Panc1 (cell line): ENCODE measurements at regions not wholly inside any gene's neighbourhood (a gene's known extent, or its start where the extent isn't known, plus 50 kb on each side); places are given as distances from the start of the nearest gene placed in this dataset.

ENCODE experiments used
- ATAC-seq: fragments of 200-7000 bp; cut with Tn5 transposase; 2 replicates; pipeline ENCODE4 v1.9.1; 2020; ENCODE audit warnings: mild to moderate bottlenecking, moderate library complexity
- BruUV-seq: library from RNA; stranded (reverse); fragments of 400-500 nt; replicated peaks from 2 replicates; lab custom pipeline; 2021; lab: Mats Ljungman, UMichigan
- CTCF ChIA-PET: fragments of 300-600 bp; sonication (Branson Sonifier 250); formaldehyde crosslinking; loops from one replicate; lab custom pipeline; 2022; ENCODE audit warnings: antibody characterized with exemption; lab: Charles Lee
- POLR2A ChIA-PET: fragments of 300-600 bp; sonication (Branson Sonifier 250); formaldehyde crosslinking; loops from one replicate; lab custom pipeline; 2022; ENCODE audit warnings: antibody characterized with exemption; lab: Charles Lee
- DNase-seq: peaks from one replicate; pipeline ENCODE4 v3.0.0-alpha.2; 2010; ENCODE audit warnings: low read depth, low spot score
- H3K27ac ChIP-seq: 2 replicates; pipeline ENCODE4 v1.5.1; 2011; ENCODE audit warnings: mild to moderate bottlenecking, low read length, inconsistent platforms
- H3K27me3 ChIP-seq: fragments of 200-500 bp; sonication (Bioruptor generic); 2 replicates; pipeline ENCODE4 v1.6.0; 2014; ENCODE audit warnings: low read length, inconsistent platforms; ENCODE audit not compliant: control insufficient read depth, insufficient read depth
- H3K36me3 ChIP-seq: fragments of 200-500 bp; sonication (Bioruptor generic); 2 replicates; pipeline ENCODE4 v1.5.1; 2014; ENCODE audit warnings: inconsistent platforms, mild to moderate bottlenecking, low read length, moderate library complexity; ENCODE audit not compliant: control insufficient read depth, insufficient read depth
- H3K4me1 ChIP-seq: 2 replicates; pipeline ENCODE4 v1.5.1; 2011; ENCODE audit warnings: inconsistent platforms, mild to moderate bottlenecking, low read length, moderate library complexity; ENCODE audit not compliant: control insufficient read depth, insufficient read depth
- H3K4me3 ChIP-seq, 2 experiments: 2 replicates each; pipeline ENCODE4 v1.5.1; 2011 to 2012; ENCODE audit warnings: low read depth in 2 of 2, low read length in 2 of 2, mild to moderate bottlenecking in 2 of 2, inconsistent platforms in 1 of 2, moderate library complexity in 1 of 2
- H3K9me3 ChIP-seq: fragments of 200-500 bp; sonication (Bioruptor generic); 2 replicates; pipeline ENCODE4 v1.5.1; 2014; ENCODE audit warnings: low read depth, mild to moderate bottlenecking, inconsistent platforms, low read length, moderate library complexity; ENCODE audit not compliant: control insufficient read depth, insufficient read depth
- POLR2AphosphoS5 ChIP-seq: IDR thresholded peaks from 2 replicates; pipeline ENCODE4 v1.6.1; 2012; ENCODE audit warnings: mild to moderate bottlenecking, low read depth, low read length, moderate library complexity
- SIN3A ChIP-seq: IDR thresholded peaks from 2 replicates; pipeline ENCODE4 v1.6.1; 2012; ENCODE audit warnings: low read depth, mild to moderate bottlenecking, low read length, moderate library complexity, borderline replicate concordance; ENCODE audit not compliant: insufficient read depth
- TCF7L2 ChIP-seq: IDR thresholded peaks from 2 replicates; pipeline ENCODE4 v1.6.1; 2011; ENCODE audit warnings: mild to moderate bottlenecking, low read depth, low read length, inconsistent platforms
- in situ Hi-C: cut with HindIII; loops from 2 replicates; pipeline ENCODE4 v1.10.0; 2016; ENCODE audit warnings: low sequenced_read_pairs, low pct_unique_long_range_greater_than_20kb
- intact Hi-C: fragments of 100-400 bp; cut with micrococcal nuclease; formaldehyde crosslinking; loops from one replicate; pipeline ENCODE4 v1.10.0; 2022; ENCODE audit not compliant: unreplicated experiment
- TF ChIP-seq, protein P1 (sequence below): fragments of 450-650 bp; IDR thresholded peaks from 2 replicates; pipeline ENCODE4 v1.5.1; 2017; ENCODE audit warnings: mild to moderate bottlenecking
- TF ChIP-seq, protein P2 (sequence below), 2 experiments: IDR thresholded peaks; 2 replicates each; pipeline ENCODE4 v1.6.1; 2011 to 2012; ENCODE audit warnings: low read depth in 2 of 2, control low read depth in 1 of 2, low read length in 1 of 2, mild to moderate bottlenecking in 1 of 2, moderate library complexity in 1 of 2; ENCODE audit not compliant: insufficient read depth in 1 of 2

DNA sequence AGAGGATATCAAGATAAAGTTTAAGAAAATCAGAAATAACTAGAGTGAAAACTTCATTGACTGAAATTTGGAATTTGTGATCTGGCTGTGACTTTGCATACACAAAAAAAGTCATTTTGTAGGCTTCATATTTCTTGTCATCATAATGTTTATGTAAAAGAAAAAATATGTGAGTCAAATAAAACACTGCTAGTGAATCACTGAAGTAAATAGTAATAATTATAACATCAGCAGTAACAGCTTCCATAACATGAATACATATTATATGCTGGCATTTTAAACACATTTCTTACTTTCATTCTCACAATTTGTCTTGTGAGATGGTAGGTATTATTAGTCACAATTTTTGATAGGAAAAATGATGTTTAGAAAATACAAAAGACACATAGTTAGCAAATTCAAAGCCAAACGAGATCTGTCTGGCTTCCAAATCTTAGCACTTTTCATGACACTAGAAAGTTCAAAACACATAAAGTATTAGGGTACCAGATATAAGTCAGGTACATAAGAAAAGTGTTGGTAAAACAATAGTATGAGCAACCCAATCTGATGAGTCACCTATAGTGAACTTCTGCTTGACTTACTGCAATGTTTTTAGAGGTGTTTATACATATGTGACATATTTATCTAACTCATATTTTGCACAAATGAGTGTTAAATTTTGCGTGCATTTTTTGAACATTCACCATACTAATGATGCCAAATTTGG, 241.0 kb upstream of the SNX7 start:
- no TSS peak for BruUV-seq
- in situ Hi-C loops (no loop called here), intact Hi-C loops (no loop called here)
- ATAC-seq (no peak), DNase-seq (no peak)
- no peaks in the 10 kb centered on the region for H3K9me3 ChIP-seq
- H3K4me1 ChIP-seq = no peaks in the 10 kb centered on the region
- TF ChIP-seq, protein P1, sequence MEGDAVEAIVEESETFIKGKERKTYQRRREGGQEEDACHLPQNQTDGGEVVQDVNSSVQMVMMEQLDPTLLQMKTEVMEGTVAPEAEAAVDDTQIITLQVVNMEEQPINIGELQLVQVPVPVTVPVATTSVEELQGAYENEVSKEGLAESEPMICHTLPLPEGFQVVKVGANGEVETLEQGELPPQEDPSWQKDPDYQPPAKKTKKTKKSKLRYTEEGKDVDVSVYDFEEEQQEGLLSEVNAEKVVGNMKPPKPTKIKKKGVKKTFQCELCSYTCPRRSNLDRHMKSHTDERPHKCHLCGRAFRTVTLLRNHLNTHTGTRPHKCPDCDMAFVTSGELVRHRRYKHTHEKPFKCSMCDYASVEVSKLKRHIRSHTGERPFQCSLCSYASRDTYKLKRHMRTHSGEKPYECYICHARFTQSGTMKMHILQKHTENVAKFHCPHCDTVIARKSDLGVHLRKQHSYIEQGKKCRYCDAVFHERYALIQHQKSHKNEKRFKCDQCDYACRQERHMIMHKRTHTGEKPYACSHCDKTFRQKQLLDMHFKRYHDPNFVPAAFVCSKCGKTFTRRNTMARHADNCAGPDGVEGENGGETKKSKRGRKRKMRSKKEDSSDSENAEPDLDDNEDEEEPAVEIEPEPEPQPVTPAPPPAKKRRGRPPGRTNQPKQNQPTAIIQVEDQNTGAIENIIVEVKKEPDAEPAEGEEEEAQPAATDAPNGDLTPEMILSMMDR = no peak
- POLR2A ChIA-PET = no interaction called here
- H3K27ac ChIP-seq = no peak overlapping the region
- H3K36me3 ChIP-seq = no peaks in the 10 kb centered on the region
- H3K4me3 ChIP-seq = no peak overlapping the region
- CTCF ChIA-PET = no interaction called here
- H3K27me3 ChIP-seq = no peaks in the 10 kb centered on the region

GRCh38 chr1:98417820-98418219, 243.7 kb upstream of the SNX7 start:
- Histone ChIP-seq H3K4me3 (no peak overlapping the region), H3K36me3 (no peaks in the 10 kb centered on the region), H3K9me3 (no peaks in the 10 kb centered on the region), H3K4me1 (no peaks in the 10 kb centered on the region), H3K27ac (no peak overlapping the region), H3K27me3 (no peaks in the 10 kb centered on the region)
- ChIA-PET POLR2A (no interaction called here), CTCF (no interaction called here)
- intact Hi-C loops (no loop called here), in situ Hi-C loops (no loop called here)
- ATAC-seq = no peak
- BruUV-seq = no TSS peak
- TF ChIP-seq, protein P1 = no peak
- TF ChIP-seq TCF7L2 (no peak), SIN3A (no peak), POLR2AphosphoS5 (no peak)
- TF ChIP-seq, protein P2, sequence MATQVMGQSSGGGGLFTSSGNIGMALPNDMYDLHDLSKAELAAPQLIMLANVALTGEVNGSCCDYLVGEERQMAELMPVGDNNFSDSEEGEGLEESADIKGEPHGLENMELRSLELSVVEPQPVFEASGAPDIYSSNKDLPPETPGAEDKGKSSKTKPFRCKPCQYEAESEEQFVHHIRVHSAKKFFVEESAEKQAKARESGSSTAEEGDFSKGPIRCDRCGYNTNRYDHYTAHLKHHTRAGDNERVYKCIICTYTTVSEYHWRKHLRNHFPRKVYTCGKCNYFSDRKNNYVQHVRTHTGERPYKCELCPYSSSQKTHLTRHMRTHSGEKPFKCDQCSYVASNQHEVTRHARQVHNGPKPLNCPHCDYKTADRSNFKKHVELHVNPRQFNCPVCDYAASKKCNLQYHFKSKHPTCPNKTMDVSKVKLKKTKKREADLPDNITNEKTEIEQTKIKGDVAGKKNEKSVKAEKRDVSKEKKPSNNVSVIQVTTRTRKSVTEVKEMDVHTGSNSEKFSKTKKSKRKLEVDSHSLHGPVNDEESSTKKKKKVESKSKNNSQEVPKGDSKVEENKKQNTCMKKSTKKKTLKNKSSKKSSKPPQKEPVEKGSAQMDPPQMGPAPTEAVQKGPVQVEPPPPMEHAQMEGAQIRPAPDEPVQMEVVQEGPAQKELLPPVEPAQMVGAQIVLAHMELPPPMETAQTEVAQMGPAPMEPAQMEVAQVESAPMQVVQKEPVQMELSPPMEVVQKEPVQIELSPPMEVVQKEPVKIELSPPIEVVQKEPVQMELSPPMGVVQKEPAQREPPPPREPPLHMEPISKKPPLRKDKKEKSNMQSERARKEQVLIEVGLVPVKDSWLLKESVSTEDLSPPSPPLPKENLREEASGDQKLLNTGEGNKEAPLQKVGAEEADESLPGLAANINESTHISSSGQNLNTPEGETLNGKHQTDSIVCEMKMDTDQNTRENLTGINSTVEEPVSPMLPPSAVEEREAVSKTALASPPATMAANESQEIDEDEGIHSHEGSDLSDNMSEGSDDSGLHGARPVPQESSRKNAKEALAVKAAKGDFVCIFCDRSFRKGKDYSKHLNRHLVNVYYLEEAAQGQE (IDR thresholded peaks at IDR 0.05; ENCODE audit: insufficient read depth in 1 of 2, low read depth in 2 of 2, low read length in 1 of 2) = no peak
- DNase-seq = no peak
